ENCODE measurements at regions not wholly inside any gene's neighbourhood (a gene's known extent, or its start where the extent isn't known, plus 50 kb on each side); places are given as distances from the start of the nearest gene placed in this dataset.

DNA sequence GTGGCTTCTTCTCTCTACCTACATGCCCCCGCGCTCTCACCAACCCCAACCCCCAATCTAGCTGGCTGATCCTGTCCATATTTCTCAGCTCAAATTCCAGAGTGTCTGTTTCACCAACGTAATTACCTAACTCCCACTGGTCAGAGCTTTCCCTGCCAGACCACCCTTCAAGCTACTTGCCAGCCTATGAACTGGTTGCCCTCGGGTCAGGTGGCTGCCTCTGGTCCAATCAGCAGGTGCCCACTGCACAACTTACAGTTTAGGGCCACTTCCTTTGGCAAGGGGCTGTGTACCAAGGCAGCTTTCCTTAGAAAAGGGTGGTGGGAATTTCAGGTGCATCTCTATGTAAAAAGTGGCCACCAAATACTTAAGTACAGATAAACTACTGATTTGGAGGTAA is 92.2 kb upstream of the SLC30A5 start:
- H3K27me3 Mint-ChIP-seq (ENCODE audit: insufficient read depth, low read depth), result peaks cover 5% of the 10 kb centered on the region
- peaks cover 6% of the 10 kb centered on the region for H3K4me1 Mint-ChIP-seq
- Histone ChIP-seq H3K4me3 (no peak overlapping the region), H3K9me3 (ENCODE audit: low read depth) (no peaks in the 10 kb centered on the region), H3K4me1 (no peaks in the 10 kb centered on the region), H3K79me2 (ENCODE audit: low read depth) (no peaks in the 10 kb centered on the region), H3K36me3 (no peaks in the 10 kb centered on the region), H2AFZ (replicated peaks) (peak overlapping the region; percentile 12), H3K27ac (no peak overlapping the region), H3K9ac (no peak overlapping the region), H3F3A (ENCODE audit: low read depth) (no peaks in the 10 kb centered on the region), H3K27me3 (no peaks in the 10 kb centered on the region), H3K4me2 (no peak overlapping the region), H4K20me1 (ENCODE audit: low read depth) (no peaks in the 10 kb centered on the region)
- H3K27ac Mint-ChIP-seq, result peak overlapping the region; percentile 33
- no peak overlapping the region for H3K4me3 Mint-ChIP-seq
- no peaks in the 10 kb centered on the region for H3K9me3 Mint-ChIP-seq
- H3K36me3 Mint-ChIP-seq, result no peaks in the 10 kb centered on the region
- TF ChIP-seq EZH2 (IDR thresholded peaks at IDR 0.05), result no peak
- TF ChIP-seq EZH2phosphoT487 (IDR thresholded peaks at IDR 0.05), result no peak
- TF ChIP-seq, protein P1, sequence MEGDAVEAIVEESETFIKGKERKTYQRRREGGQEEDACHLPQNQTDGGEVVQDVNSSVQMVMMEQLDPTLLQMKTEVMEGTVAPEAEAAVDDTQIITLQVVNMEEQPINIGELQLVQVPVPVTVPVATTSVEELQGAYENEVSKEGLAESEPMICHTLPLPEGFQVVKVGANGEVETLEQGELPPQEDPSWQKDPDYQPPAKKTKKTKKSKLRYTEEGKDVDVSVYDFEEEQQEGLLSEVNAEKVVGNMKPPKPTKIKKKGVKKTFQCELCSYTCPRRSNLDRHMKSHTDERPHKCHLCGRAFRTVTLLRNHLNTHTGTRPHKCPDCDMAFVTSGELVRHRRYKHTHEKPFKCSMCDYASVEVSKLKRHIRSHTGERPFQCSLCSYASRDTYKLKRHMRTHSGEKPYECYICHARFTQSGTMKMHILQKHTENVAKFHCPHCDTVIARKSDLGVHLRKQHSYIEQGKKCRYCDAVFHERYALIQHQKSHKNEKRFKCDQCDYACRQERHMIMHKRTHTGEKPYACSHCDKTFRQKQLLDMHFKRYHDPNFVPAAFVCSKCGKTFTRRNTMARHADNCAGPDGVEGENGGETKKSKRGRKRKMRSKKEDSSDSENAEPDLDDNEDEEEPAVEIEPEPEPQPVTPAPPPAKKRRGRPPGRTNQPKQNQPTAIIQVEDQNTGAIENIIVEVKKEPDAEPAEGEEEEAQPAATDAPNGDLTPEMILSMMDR (IDR thresholded peaks at IDR 0.05), result no peak
- no peak for DNase-seq (ENCODE audit: low spot score)

DNA sequence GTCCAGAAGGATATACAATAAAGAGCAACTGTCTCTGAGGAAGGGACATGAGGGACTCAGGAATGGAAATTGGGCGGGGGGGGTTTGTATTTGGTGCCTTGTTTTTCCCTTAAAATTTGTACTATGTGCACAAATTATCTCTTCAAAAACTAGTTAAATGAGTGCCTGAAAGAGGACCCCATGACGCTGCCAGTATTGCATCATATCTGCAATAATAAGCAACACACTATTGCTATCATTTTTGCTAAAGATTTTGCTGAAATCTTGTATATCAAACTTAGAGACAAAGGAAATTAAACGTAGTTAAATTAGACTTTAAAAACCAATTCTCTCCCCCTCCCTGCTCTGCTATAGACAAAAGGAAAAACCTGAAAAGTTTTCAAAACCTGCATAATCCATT is 89.7 kb upstream of the SLC30A5 start:
- no peaks in the 10 kb centered on the region for H3K4me1 ChIP-seq
- no peaks in the 10 kb centered on the region for H3K27me3 ChIP-seq
- H3K4me3 Mint-ChIP-seq, result no peak overlapping the region
- H3K36me3 ChIP-seq, result no peaks in the 10 kb centered on the region
- H3K27ac ChIP-seq, result no peak overlapping the region
- no peaks in the 10 kb centered on the region for H4K20me1 ChIP-seq (ENCODE audit: low read depth)
- no peaks in the 10 kb centered on the region for H3K9me3 ChIP-seq (ENCODE audit: low read depth)
- H3K27ac Mint-ChIP-seq, result no peak overlapping the region
- TF ChIP-seq EZH2 (IDR thresholded peaks at IDR 0.05), result no peak
- no peak for TF ChIP-seq EZH2phosphoT487 (IDR thresholded peaks at IDR 0.05)
- no peak overlapping the region for H3K9ac ChIP-seq
- peaks cover 5% of the 10 kb centered on the region for H3K27me3 Mint-ChIP-seq (ENCODE audit: insufficient read depth, low read depth)
- no peak overlapping the region for H3K4me3 ChIP-seq
- H3K9me3 Mint-ChIP-seq, result no peaks in the 10 kb centered on the region
- H3K36me3 Mint-ChIP-seq, result no peaks in the 10 kb centered on the region
- DNase-seq (ENCODE audit: low spot score), result no peak
- no peak overlapping the region for H3K4me2 ChIP-seq
- no peaks in the 10 kb centered on the region for H3K79me2 ChIP-seq (ENCODE audit: low read depth)
- no peak overlapping the region for H2AFZ ChIP-seq (replicated peaks)
- H3K4me1 Mint-ChIP-seq, result peaks cover 6% of the 10 kb centered on the region
- no peaks in the 10 kb centered on the region for H3F3A ChIP-seq (ENCODE audit: low read depth)

DNA sequence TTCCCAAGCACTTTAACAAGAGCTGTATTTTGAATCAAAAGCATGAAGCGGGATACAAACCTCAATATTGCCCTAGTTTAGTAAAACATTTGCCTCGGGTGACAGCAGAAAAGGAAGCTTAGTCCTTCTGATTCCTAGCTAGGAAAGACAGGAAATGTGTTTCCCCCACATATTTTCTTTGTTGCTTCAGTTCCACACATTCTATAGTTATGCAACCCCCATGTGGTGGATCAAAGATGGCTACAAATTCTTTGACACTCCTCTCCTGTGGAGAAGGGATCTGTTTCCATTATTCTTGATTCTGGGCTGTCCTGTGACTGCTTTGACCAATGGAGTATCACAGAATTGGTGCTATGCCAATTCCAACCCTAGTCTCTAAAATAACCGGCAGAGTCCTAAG is 89.1 kb upstream of the SLC30A5 start:
- H3K4me3 ChIP-seq, result no peak overlapping the region
- no peak overlapping the region for H3K4me3 Mint-ChIP-seq
- TF ChIP-seq, protein P1 (IDR thresholded peaks at IDR 0.05), result no peak
- TF ChIP-seq EZH2phosphoT487 (IDR thresholded peaks at IDR 0.05), result no peak
- no peak for TF ChIP-seq EZH2 (IDR thresholded peaks at IDR 0.05)
- H3K27me3 Mint-ChIP-seq (ENCODE audit: insufficient read depth, low read depth), result peaks cover 5% of the 10 kb centered on the region
- H4K20me1 ChIP-seq (ENCODE audit: low read depth), result no peaks in the 10 kb centered on the region
- H2AFZ ChIP-seq (replicated peaks), result no peak overlapping the region
- H3K4me2 ChIP-seq, result no peak overlapping the region
- H3K27ac ChIP-seq, result no peak overlapping the region
- no peaks in the 10 kb centered on the region for H3K9me3 Mint-ChIP-seq
- H3K9me3 ChIP-seq (ENCODE audit: low read depth), result no peaks in the 10 kb centered on the region
- no peaks in the 10 kb centered on the region for H3K4me1 ChIP-seq
- H3K36me3 Mint-ChIP-seq, result no peaks in the 10 kb centered on the region
- no peaks in the 10 kb centered on the region for H3K36me3 ChIP-seq
- H3K79me2 ChIP-seq (ENCODE audit: low read depth), result no peaks in the 10 kb centered on the region
- peaks cover 6% of the 10 kb centered on the region for H3K4me1 Mint-ChIP-seq
- no peaks in the 10 kb centered on the region for H3F3A ChIP-seq (ENCODE audit: low read depth)
- H3K27ac Mint-ChIP-seq, result no peak overlapping the region
- no peak for DNase-seq (ENCODE audit: low spot score)
- H3K9ac ChIP-seq, result no peak overlapping the region
- H3K27me3 ChIP-seq, result no peaks in the 10 kb centered on the region

DNA sequence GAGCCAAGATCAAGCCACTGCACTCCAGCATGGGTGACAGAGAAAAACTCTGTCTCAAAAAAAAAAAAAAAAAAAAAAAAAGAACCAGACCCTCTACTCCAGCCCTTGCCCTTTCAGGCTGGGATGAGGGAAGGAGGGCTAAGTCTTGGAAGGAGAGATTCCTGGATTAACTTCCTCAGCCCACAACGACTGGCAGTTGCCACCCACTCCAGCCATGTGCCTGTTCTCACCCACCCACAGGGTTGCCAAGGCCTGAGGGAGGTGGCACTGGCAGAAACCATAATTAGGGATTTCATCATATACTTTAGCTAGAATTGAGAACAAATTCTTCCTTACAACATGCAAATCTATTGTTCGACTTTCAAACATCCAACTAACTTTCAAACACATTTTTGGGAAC is 87.8 kb upstream of the SLC30A5 start:
- H3K4me1 Mint-ChIP-seq, result peaks cover 10% of the 10 kb centered on the region

More for the DNA sequence above, 87.8 kb upstream of the SLC30A5 start:
- Mint-ChIP-seq H3K9me3 (no peaks in the 10 kb centered on the region), H3K27ac (no peak overlapping the region), H3K36me3 (no peaks in the 10 kb centered on the region), H3K4me3 (no peak overlapping the region), H3K27me3 (ENCODE audit: insufficient read depth, low read depth) (peaks cover 5% of the 10 kb centered on the region)
- no peaks in the 10 kb centered on the region for H3K9me3 ChIP-seq (ENCODE audit: low read depth)
- H4K20me1 ChIP-seq (ENCODE audit: low read depth), result no peaks in the 10 kb centered on the region
- H3K36me3 ChIP-seq, result no peaks in the 10 kb centered on the region
- H3K27ac ChIP-seq, result no peak overlapping the region
- no peaks in the 10 kb centered on the region for H3F3A ChIP-seq (ENCODE audit: low read depth)
- no peaks in the 10 kb centered on the region for H3K4me1 ChIP-seq
- no peak overlapping the region for H2AFZ ChIP-seq (replicated peaks)
- TF ChIP-seq, protein P1 (IDR thresholded peaks at IDR 0.05), result no peak
- no peak for TF ChIP-seq EZH2 (IDR thresholded peaks at IDR 0.05)
- TF ChIP-seq EZH2phosphoT487 (IDR thresholded peaks at IDR 0.05), result no peak
- H3K4me3 ChIP-seq, result no peak overlapping the region
- no peaks in the 10 kb centered on the region for H3K27me3 ChIP-seq
- no peak overlapping the region for H3K4me2 ChIP-seq
- no peak overlapping the region for H3K9ac ChIP-seq
- no peak for DNase-seq (ENCODE audit: low spot score)
- no peaks in the 10 kb centered on the region for H3K79me2 ChIP-seq (ENCODE audit: low read depth)

Data from neural progenitor cell (in vitro differentiated cells).